ENCODE measurements at regions not wholly inside any gene's neighbourhood (a gene's known extent, or its start where the extent isn't known, plus 50 kb on each side); places are given as distances from the start of the nearest gene placed in this dataset.

- TF ChIP-seq CTCF (IDR thresholded peaks at IDR 0.05) (no peak), ZFX (IDR thresholded peaks at IDR 0.05; ENCODE audit: borderline replicate concordance) (no peak)
These were observed 342.7 kb upstream of the REG3G start for GRCh38 chr2:78682781-78683180.
